Right lobe of liver (tissue), 4 donors: ENCODE measurements at regions not wholly inside any gene's neighbourhood (a gene's known extent, or its start where the extent isn't known, plus 50 kb on each side); places are given as distances from the start of the nearest gene placed in this dataset.

Source experiments
- CTCF ChIP-seq, 4 donors: fragments of 200-600 bp in 3 of 4; fragments of 450-650 bp in 1 of 4; IDR thresholded peaks; one replicate each; pipeline versions ENCODE4 v1.5.1 to v1.8.0; 2016 to 2022; ENCODE audit warnings: antibody characterized with exemption in 4 of 4, mild to moderate bottlenecking in 2 of 4
- POLR2A ChIP-seq: fragments of 450-650 bp; IDR thresholded peaks from one replicate; pipeline ENCODE4 v1.6.1; 2017; ENCODE audit warnings: antibody characterized with exemption, mild to moderate bottlenecking
- donor health status: DM: no; HTN: no; CAD: no.
- donor health status: DM: no; HTN: no; CAD: no.
- donor health status: DM: no; HTN: yes; CAD: no.

DNA sequence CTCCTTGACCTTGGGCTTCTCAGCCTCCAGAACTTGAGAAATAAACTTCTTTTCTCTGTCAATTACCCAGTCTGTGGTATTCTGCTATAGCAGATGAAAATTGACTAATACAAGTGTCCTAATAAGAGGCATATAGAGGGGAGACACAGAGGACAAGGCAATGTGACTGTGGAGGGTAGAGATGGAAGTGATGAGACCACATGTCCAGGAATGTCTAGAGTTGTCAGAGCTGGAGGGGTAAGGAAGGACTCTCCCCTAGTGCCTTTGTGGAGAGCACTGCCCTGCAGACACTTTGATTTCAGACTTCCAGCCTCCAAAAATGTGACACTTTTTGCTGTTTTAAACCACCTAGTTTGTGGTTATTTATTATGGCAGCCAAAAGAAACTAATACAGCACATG lies 74.4 kb downstream of the ACKR3 start:
- no peak for TF ChIP-seq CTCF (IDR thresholded peaks at IDR 0.05)
- TF ChIP-seq POLR2A = no peak
